ENCODE measurements at regions not wholly inside any gene's neighbourhood (a gene's known extent, or its start where the extent isn't known, plus 50 kb on each side); places are given as distances from the start of the nearest gene placed in this dataset.
"Not testable (repeated sequence)": the region's sequence is repeated elsewhere in the genome, so short reads cannot be mapped to it uniquely, and the experiment has no call there.

- Histone ChIP-seq H3K4me3 (replicated peaks; ENCODE audit: insufficient read depth, low read length) (no peak overlapping the region), H3K27me3 (ENCODE audit: insufficient read depth, poor library complexity, severe bottlenecking) (no peaks in the 10 kb centered on the region), H3K27ac (replicated peaks) (no peak overlapping the region)
- TF ChIP-seq POLR2AphosphoS5 (IDR thresholded peaks at IDR 0.05; ENCODE audit: low read depth) (no peak), CTCF (IDR thresholded peaks at IDR 0.05; ENCODE audit: insufficient read depth, low read length) (peak; percentile 78)
- DNase-seq (ENCODE audit: low read depth in 1 of 2, low spot score in 1 of 2), result peak in 1 of 2 experiments; percentile 72
Measured at GRCh38 chr4:127400731-127401346, 231.9 kb upstream of the INTU start.

- Histone ChIP-seq H3K4me3 (replicated peaks; ENCODE audit: insufficient read depth, low read length) (no peak overlapping the region), H3K27ac (replicated peaks) (no peak overlapping the region), H3K27me3 (ENCODE audit: insufficient read depth, poor library complexity, severe bottlenecking) (no peaks in the 10 kb centered on the region)
- TF ChIP-seq POLR2AphosphoS5 (IDR thresholded peaks at IDR 0.05; ENCODE audit: low read depth) (no peak), REST (IDR thresholded peaks at IDR 0.05; ENCODE audit: insufficient replicate concordance, low read depth) (no peak), GABPA (IDR thresholded peaks at IDR 0.05; ENCODE audit: low read depth) (no peak), SPI1 (IDR thresholded peaks at IDR 0.05; ENCODE audit: borderline replicate concordance, low read depth) (no peak), CTCF (IDR thresholded peaks at IDR 0.05; ENCODE audit: insufficient read depth, low read length) (no peak)
- DNase-seq (ENCODE audit: low read depth in 1 of 2, low spot score in 1 of 2), result no peak
Measured at GRCh38 chr4:127403471-127404084, 229.2 kb upstream of the INTU start.

GRCh38 chr4:127406187-127406586 is 226.6 kb upstream of the INTU start:
- no peak overlapping the region for H3K27ac ChIP-seq (replicated peaks)
- TF ChIP-seq REST (IDR thresholded peaks at IDR 0.05; ENCODE audit: insufficient replicate concordance, low read depth) (no peak), POLR2AphosphoS5 (IDR thresholded peaks at IDR 0.05; ENCODE audit: low read depth) (no peak), SPI1 (IDR thresholded peaks at IDR 0.05; ENCODE audit: borderline replicate concordance, low read depth) (no peak), GABPA (IDR thresholded peaks at IDR 0.05; ENCODE audit: low read depth) (no peak), CTCF (IDR thresholded peaks at IDR 0.05; ENCODE audit: insufficient read depth, low read length) (no peak)
- H3K4me3 ChIP-seq (replicated peaks; ENCODE audit: insufficient read depth, low read length), result no peak overlapping the region
- H3K27me3 ChIP-seq (ENCODE audit: insufficient read depth, poor library complexity, severe bottlenecking), result no peaks in the 10 kb centered on the region
- DNase-seq (ENCODE audit: low read depth in 1 of 2, low spot score in 1 of 2), result no peak

- not testable (repeated sequence) for H3K4me3 ChIP-seq (replicated peaks; ENCODE audit: insufficient read depth, low read length); H3K27me3 ChIP-seq (ENCODE audit: insufficient read depth, poor library complexity, severe bottlenecking); H3K27ac ChIP-seq (replicated peaks); DNase-seq (ENCODE audit: low read depth in 1 of 2, low spot score in 1 of 2)
Measured at GRCh38 chr4:127407572-127407971, 225.2 kb upstream of the INTU start.

Data from HL-60 (cell line).